ENCODE measurements at regions not wholly inside any gene's neighbourhood (a gene's known extent, or its start where the extent isn't known, plus 50 kb on each side); places are given as distances from the start of the nearest gene placed in this dataset.

DNA sequence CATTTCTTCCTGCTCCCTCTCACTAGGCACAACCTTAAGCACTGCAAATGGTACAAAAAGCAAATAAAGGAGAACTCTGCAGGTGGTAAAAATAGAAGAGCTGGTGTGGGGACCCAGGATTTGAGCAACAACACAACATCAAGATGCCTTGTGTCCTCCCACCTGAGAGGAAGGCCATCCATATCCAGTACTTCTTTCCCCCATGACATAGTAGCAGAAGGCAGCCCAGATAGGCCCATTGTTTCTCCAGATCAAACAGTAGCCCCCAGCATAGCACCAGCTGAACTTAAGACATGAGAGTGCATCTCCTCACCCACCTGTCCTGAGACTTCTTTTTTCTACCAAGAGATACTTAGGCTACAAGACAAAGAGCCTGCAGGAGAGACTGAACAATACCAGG, 180.5 kb downstream of the GOLGA6L6 start (continued):
- TF ChIP-seq MAFK (IDR thresholded peaks at IDR 0.05; ENCODE audit: low read depth, low read length), result no peak
- no peak for TF ChIP-seq CREB1 (IDR thresholded peaks at IDR 0.05)
- no peak for TF ChIP-seq SIX5 (IDR thresholded peaks at IDR 0.05; ENCODE audit: low read depth, low read length)
- TF ChIP-seq KDM4A (IDR thresholded peaks at IDR 0.05; ENCODE audit: low read depth, low read length, severe bottlenecking), result no peak
- no peak for TF ChIP-seq NANOG (IDR thresholded peaks at IDR 0.05; ENCODE audit: insufficient read depth, low read depth, low read length, poor library complexity, severe bottlenecking)
- no peak for TF ChIP-seq RNF2 (IDR thresholded peaks at IDR 0.05; ENCODE audit: borderline replicate concordance, low read depth, low read length, missing control alignments, poor library complexity, severe bottlenecking)
- TF ChIP-seq YY1 (IDR thresholded peaks at IDR 0.05; ENCODE audit: low read depth, low read length), result no peak
- TF ChIP-seq POLR2AphosphoS5 (IDR thresholded peaks at IDR 0.05; ENCODE audit: low read depth, low read length), result no peak
- TF ChIP-seq SP2 (IDR thresholded peaks at IDR 0.05; ENCODE audit: low read length), result no peak
